ENCODE measurements at regions not wholly inside any gene's neighbourhood (a gene's known extent, or its start where the extent isn't known, plus 50 kb on each side); places are given as distances from the start of the nearest gene placed in this dataset.

- no peaks in the 10 kb centered on the region for H3K9me3 ChIP-seq (ENCODE audit: low read depth)
- Mint-ChIP-seq H3K4me1 (no peaks in the 10 kb centered on the region), H3K9me3 (peaks cover 21% of the 10 kb centered on the region), H3K27me3 (ENCODE audit: insufficient read depth, low read depth) (no peaks in the 10 kb centered on the region), H3K4me3 (no peak overlapping the region), H3K27ac (no peak overlapping the region), H3K36me3 (no peaks in the 10 kb centered on the region)
- H3F3A ChIP-seq (ENCODE audit: low read depth), result no peaks in the 10 kb centered on the region
- H3K4me3 ChIP-seq, result no peak overlapping the region
- no peak overlapping the region for H3K9ac ChIP-seq
- no peaks in the 10 kb centered on the region for H3K36me3 ChIP-seq
- H3K27me3 ChIP-seq, result no peaks in the 10 kb centered on the region
- H4K20me1 ChIP-seq (ENCODE audit: low read depth), result no peaks in the 10 kb centered on the region
- no peak overlapping the region for H2AFZ ChIP-seq (replicated peaks)
- H3K4me2 ChIP-seq, result no peak overlapping the region
- TF ChIP-seq EZH2 (IDR thresholded peaks at IDR 0.05) (no peak), CTCF (IDR thresholded peaks at IDR 0.05) (no peak), EZH2phosphoT487 (IDR thresholded peaks at IDR 0.05) (no peak)
- no peak for DNase-seq (ENCODE audit: low spot score)
- H3K27ac ChIP-seq, result no peak overlapping the region
- H3K4me1 ChIP-seq, result no peaks in the 10 kb centered on the region
- no peaks in the 10 kb centered on the region for H3K79me2 ChIP-seq (ENCODE audit: low read depth)
Observed at GRCh38 chr3:74315291-74315690, 299.2 kb downstream of the CNTN3 start.

- no peaks in the 10 kb centered on the region for H3K9me3 ChIP-seq (ENCODE audit: low read depth)
- no peaks in the 10 kb centered on the region for H3K36me3 ChIP-seq
- no peak overlapping the region for H3K9ac ChIP-seq
- Mint-ChIP-seq H3K4me3 (no peak overlapping the region), H3K9me3 (peaks cover 21% of the 10 kb centered on the region), H3K27me3 (ENCODE audit: insufficient read depth, low read depth) (no peaks in the 10 kb centered on the region), H3K4me1 (no peaks in the 10 kb centered on the region), H3K36me3 (no peaks in the 10 kb centered on the region), H3K27ac (no peak overlapping the region)
- no peaks in the 10 kb centered on the region for H3K79me2 ChIP-seq (ENCODE audit: low read depth)
- H3K27ac ChIP-seq, result no peak overlapping the region
- TF ChIP-seq CTCF (IDR thresholded peaks at IDR 0.05) (no peak), EZH2 (IDR thresholded peaks at IDR 0.05) (no peak)
- no peaks in the 10 kb centered on the region for H3K27me3 ChIP-seq
- no peak overlapping the region for H3K4me2 ChIP-seq
- H4K20me1 ChIP-seq (ENCODE audit: low read depth), result no peaks in the 10 kb centered on the region
- no peaks in the 10 kb centered on the region for H3F3A ChIP-seq (ENCODE audit: low read depth)
- H3K4me3 ChIP-seq, result no peak overlapping the region
- no peak overlapping the region for H2AFZ ChIP-seq (replicated peaks)
- no peaks in the 10 kb centered on the region for H3K4me1 ChIP-seq
- DNase-seq (ENCODE audit: low spot score), result no peak
Observed at GRCh38 chr3:74314696-74315095, 299.8 kb downstream of the CNTN3 start.

GRCh38 chr3:74309716-74310115 is 304.7 kb downstream of the CNTN3 start:
- Histone ChIP-seq H3K27me3 (no peaks in the 10 kb centered on the region), H3K4me1 (no peaks in the 10 kb centered on the region), H3K36me3 (no peaks in the 10 kb centered on the region), H3K9ac (no peak overlapping the region), H3K4me2 (no peak overlapping the region), H3K9me3 (ENCODE audit: low read depth) (no peaks in the 10 kb centered on the region), H4K20me1 (ENCODE audit: low read depth) (no peaks in the 10 kb centered on the region), H3K27ac (no peak overlapping the region), H2AFZ (replicated peaks) (no peak overlapping the region), H3K4me3 (no peak overlapping the region), H3K79me2 (ENCODE audit: low read depth) (no peaks in the 10 kb centered on the region), H3F3A (ENCODE audit: low read depth) (no peaks in the 10 kb centered on the region)
- H3K27ac Mint-ChIP-seq, result no peak overlapping the region
- H3K9me3 Mint-ChIP-seq, result no peaks in the 10 kb centered on the region
- DNase-seq (ENCODE audit: low spot score), result no peak
- H3K36me3 Mint-ChIP-seq, result no peaks in the 10 kb centered on the region
- H3K27me3 Mint-ChIP-seq (ENCODE audit: insufficient read depth, low read depth), result no peaks in the 10 kb centered on the region
- no peaks in the 10 kb centered on the region for H3K4me1 Mint-ChIP-seq
- H3K4me3 Mint-ChIP-seq, result no peak overlapping the region
- TF ChIP-seq CTCF (IDR thresholded peaks at IDR 0.05) (no peak), EZH2 (IDR thresholded peaks at IDR 0.05) (no peak), EZH2phosphoT487 (IDR thresholded peaks at IDR 0.05) (no peak)

- no peaks in the 10 kb centered on the region for H3K79me2 ChIP-seq (ENCODE audit: low read depth)
- TF ChIP-seq EZH2 (IDR thresholded peaks at IDR 0.05) (no peak), CTCF (IDR thresholded peaks at IDR 0.05) (no peak), EZH2phosphoT487 (IDR thresholded peaks at IDR 0.05) (no peak)
- H2AFZ ChIP-seq (replicated peaks), result no peak overlapping the region
- no peaks in the 10 kb centered on the region for H4K20me1 ChIP-seq (ENCODE audit: low read depth)
- no peaks in the 10 kb centered on the region for H3K9me3 ChIP-seq (ENCODE audit: low read depth)
- Mint-ChIP-seq H3K4me1 (peaks cover 22% of the 10 kb centered on the region), H3K27me3 (ENCODE audit: insufficient read depth, low read depth) (peaks cover 2% of the 10 kb centered on the region), H3K9me3 (peaks cover 3% of the 10 kb centered on the region), H3K36me3 (no peaks in the 10 kb centered on the region), H3K27ac (no peak overlapping the region), H3K4me3 (no peak overlapping the region)
- H3K4me2 ChIP-seq, result no peak overlapping the region
- H3K27ac ChIP-seq, result no peak overlapping the region
- no peak for DNase-seq (ENCODE audit: low spot score)
- no peaks in the 10 kb centered on the region for H3K36me3 ChIP-seq
- no peaks in the 10 kb centered on the region for H3F3A ChIP-seq (ENCODE audit: low read depth)
- H3K9ac ChIP-seq, result no peak overlapping the region
- no peaks in the 10 kb centered on the region for H3K27me3 ChIP-seq
- no peaks in the 10 kb centered on the region for H3K4me1 ChIP-seq
- H3K4me3 ChIP-seq, result no peak overlapping the region
Observed at GRCh38 chr3:74304424-74304823, 310.0 kb downstream of the CNTN3 start.

Data from neural progenitor cell (in vitro differentiated cells).